ENCODE measurements at regions not wholly inside any gene's neighbourhood (a gene's known extent, or its start where the extent isn't known, plus 50 kb on each side); places are given as distances from the start of the nearest gene placed in this dataset.

DNA sequence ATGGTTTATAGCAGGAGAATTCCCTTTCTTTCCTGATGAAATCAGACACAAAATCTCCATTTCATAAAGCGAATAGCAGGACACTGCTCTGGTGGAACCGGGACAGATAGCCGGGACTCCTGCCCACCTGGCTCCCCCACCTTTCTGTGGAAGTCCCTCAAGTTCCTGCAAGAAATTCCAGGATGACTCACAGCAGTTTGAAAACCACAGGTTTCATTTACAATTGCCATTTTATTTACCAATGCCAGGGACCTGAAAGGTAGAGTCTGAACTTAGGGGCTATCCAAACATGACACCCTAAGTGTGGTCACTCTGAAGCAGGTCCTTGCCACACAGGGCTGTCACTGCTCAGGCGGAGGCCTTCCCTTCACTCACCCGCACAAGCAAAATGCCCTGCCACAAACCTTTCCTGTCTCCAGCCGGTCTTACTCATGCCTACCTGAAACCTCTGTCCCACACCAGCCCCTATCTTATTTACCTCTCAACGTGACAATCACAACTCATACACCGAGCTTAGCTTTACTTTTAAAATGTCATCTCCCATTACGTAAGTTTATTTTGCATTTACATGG is 63.3 kb upstream of the TAF1L start:
- DNase-seq = no peak

DNA sequence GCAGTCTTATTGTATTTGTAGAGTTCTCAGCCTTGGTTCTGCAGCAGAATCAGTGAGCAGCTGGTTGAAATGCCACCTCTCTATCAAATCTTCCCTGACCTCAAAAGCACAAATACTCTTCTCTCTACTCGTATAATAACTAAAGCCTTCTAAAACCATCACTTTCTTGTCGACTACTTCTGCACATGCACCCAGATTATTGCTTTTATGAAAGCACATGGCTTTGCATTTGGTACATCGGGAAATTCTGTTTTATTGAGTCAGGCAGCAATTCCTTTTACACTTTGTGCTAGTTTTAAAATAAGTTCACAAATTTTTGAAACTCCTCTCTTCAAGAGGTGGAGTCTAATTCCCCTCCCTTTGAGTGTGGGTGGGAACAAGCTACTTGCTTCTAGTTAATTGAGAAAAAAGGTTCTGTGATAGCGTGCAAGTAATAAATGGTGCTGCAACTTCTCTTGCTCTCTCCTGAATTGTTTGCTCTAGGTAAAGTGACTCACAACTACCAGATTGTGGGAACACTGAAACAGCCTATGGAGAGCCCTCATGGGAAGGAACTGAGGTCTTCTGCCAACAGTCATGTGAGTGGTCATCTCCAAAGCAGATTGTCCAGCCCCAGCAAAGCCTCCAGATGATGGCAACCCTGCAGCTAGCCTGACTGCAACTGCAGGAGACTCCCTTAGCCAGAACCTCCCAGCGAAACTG is 66.0 kb upstream of the TAF1L start:
- no peak for DNase-seq

DNA sequence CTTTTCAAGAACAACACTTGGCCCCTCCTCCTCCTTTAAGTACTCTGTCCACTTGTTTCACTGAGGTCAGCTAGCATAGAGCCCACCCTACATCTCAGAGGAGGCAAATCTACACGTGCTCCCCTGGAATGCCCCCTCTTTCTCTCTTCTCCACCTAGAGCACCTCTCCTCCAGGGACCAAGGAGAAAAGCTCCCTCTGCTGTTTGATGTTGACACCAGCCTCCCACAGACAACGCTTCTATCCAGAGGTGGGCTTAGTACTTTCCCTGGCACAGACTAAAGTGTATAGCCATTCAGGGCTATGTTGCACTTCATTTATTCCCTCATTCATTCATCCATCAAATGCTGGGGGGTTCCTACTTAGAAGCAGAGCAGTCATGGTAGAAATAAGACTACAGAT is 68.2 kb upstream of the TAF1L start:
- peak; percentile 14 for DNase-seq

DNA sequence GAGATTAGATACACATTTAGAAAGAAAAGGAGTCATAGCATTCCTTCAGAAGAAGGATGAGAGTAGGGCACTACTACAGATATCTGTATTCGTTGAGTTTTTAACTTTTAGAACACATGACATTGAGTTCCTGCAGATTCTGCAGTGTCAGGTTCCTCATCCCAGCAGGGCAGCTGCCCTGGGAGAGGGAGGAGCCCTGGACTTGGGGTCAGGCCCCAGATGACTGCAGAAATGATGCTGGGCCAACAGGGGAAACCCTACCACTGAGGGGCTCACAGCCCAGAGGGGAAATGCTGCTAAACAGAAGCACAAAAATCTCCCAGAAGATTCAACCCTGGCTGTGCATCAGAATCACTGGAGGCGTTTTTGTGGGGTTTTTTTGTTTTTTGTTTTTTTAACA is 68.9 kb upstream of the TAF1L start:
- no peak for DNase-seq

DNA sequence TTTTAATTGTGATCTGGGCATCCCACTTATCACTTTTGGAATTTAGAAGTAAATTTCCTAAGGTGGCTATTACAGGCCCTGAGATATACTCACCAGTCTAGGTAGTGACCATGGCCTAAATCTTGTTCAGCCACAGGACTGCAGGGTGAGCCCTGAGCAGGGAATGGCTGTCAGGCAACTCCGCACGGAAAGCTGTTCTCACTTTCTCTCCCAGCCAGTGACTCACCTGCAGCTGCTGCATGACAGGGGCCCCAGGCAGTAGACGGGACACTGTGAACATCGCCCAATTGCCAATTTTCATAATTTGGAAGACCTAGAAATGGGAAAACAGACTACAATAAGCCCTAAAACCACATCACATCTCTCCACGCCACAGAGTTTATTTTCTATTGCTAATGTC is 69.6 kb upstream of the TAF1L start:
- no peak for DNase-seq

DNA sequence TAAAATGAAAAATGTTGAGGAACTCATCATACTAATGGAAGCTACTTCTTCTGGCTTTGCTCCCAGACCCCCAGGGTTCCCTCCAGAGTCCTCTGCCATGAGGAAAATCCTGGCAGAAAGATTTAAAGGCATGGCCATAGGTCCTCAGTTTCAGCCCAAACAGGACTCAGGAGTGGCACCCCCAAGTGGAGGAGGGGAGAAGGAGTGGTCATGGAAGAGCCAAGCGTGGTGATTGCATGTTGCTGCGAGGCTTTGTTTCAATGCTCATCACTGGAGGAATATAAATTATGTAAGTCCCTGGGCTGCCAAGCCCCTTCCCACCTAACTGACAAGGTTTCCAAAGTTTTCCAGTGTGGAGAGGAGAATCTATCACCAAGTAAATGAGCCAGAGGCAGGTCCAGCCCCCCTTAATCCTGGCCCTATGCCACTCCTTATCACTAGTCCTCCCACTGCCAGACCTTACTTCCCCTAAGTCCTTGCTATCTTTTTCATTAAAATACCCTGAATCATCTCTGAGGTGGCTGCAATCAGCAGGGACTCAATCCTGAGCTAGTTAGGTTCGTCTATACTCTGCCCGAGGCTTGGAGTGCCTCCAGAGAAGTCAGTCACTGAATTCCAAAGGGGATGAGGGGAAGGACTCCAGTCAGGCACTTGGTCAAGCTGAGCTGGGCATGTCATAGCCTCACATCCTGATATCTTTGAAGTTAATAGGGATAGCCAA is 70.7 kb upstream of the TAF1L start:
- peak; percentile 10 for DNase-seq

DNA sequence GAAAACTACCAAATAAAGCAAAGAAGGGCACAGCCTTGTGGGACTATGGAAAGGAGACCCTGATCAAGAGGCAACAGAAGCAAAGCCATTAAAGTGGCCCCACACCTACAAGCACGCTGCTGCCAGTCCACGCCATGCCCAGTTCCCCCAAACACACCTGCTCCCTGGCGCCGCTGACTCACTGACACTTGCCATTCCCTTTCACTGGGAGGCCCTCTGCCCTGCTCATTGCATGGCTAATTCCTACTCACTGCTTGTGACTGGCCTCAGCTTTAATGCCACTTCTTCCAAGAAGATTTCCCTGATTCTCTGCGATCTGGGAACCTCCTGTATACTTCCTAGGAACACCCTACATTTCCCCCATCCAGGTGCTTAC is 71.2 kb upstream of the TAF1L start:
- no peak for DNase-seq

DNA sequence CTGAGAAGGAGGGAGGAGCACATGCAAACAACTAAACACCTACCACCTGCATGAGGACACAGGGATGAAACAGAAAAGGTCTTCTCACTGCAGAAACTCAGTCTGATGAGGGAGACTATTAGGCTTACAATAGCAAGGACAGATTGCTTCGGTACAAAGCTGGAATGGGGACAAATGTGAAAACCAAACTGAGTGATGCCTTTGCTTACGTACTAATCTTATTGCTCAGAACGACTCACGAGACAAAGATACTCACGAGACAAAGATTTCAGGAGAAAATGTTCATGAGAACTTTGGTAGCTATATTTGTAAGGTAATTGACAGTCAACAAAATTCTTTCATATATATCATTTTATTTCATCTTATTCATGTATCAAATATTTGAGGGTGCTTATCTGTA is 71.9 kb upstream of the TAF1L start:
- DNase-seq = no peak

DNA sequence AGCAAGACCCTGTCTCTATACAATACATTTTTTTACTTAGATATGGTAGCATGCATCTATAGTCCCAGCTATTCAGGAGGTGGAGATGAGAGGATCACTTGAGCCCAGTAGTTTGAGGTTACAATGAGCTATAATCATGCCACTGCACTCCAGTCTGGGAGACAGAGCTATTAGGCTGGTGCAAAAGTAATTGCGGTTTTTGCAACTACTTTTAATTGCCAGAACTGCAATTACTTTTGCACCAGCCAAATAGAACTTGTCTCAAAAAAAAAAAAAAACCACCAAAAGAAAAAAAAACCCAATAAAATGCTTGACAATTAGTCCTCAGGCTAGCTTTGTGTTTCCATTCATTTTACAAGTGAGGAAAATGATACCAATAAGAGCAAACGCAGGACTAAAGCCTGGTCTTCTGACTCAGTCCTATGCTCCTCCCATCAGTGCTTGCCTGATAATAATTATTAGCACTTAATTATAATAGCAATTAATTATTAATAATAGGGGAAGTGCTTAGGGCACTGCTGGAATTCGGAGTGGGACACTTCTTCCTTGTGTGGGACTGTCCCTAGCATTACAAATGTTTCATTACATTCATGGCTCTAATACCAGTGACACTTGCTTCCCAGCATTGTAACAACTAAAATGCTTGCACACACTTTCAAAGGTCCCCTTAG is 73.1 kb upstream of the TAF1L start:
- DNase-seq = no peak

DNA sequence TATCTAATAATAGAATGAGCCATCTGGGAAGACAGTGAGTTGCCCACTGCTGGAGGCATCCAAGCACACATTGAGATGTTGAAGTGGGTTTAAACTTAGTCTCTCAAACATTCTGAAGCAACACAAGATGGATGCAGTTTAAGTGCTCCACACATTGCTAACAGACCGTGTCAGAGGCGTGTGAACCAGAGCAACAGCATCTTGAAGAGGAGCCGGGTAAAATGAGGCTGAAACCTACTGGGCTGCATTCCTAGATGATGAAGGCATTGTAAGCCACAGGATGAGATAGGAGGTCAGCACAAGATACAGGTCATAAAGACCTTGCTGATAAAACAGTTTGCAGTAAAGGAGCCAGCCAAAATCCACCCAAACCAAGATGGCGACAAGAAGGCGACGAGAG is 73.5 kb upstream of the TMEM215 start:
- no peak for DNase-seq

DNA sequence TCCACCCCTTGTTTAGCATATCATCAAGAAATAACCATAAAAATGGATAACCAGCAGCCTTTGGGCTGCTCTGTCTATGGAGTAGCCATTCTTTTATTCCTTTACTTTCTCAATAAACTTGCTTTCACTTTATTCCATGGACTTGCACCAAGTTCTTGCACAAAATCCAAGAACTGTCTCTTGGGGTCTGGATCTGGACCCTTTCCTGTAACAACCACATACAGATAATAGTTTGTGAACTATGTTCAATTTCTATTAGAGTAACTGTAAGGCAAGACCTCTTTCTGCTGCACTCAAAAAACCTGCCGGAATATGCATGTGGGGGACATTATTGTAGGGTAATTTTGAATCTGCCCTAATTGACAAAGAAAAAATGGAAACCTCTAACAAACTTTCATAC is 66.9 kb upstream of the TMEM215 start:
- DNase-seq = no peak

DNA sequence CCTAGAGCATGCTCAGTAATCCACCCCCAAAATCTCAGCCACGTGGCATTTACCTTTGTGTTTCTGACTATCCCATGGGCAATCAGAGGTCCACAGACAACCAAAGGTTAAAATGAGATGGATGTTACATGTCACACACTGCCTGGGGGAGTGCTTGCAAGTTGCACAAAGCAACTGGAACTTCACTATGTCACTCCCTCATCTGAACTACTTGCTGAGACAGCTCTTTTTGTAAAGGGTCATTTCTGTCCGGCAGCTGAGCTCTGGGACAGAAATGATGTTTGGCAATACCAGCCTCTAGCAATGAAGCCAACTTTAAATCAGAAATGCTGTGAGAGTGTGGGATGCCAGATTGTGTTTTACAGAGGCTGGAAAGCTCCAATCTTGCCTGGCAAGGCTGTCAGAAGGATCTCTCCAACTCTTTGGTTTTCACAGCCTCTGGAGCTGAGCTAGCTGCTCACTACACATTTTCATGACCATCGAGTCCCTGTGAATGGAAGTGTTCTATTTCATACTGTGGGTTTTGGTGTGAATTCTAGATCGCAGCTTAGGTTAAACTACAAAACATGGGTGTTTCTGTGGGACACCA is 66.3 kb upstream of the TMEM215 start:
- DNase-seq = no peak

DNA sequence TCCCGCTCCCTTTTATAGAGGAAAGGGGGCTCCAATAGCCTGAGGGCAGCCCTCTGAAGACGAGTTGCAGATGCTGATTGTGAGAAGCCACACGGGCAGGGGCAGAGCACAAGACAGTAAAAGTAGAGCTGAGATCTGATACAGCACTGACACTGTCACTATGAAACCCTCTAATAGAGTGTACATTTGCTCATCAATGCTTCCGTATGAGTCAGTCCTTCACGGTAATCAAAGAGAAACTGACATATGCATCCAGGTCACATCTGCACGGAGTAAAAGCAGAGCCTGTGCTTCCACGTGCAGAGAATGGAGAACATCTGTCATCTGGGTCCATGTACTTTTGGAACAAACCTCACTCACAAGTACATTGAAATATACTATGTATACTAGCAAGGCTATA is 60.6 kb upstream of the TMEM215 start:
- no peak for DNase-seq

DNA sequence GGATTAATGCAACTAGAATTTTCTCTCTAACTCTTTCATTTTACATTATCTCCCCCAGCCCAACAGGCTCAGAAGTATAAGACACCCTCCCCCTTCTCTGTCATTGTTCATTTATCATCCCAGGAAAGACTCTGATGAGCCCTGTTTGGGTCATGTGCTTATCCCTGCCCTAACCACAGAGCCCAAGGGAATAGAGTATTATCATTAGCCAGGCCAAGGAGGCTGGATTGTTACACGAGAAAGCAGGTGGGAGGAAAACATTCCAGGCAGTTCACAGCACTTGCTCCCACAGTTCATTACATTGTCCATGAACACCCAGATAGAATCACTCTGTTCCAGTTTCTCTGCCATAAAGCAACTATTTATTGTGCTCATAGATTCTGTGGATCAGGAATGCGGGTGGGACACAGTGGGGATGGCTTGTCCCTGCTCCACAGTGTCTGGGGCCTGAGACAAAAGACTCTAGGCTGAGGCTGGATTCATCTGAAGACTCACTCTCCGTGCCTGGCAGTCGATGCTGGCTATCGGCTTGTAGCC is 59.5 kb upstream of the TMEM215 start:
- DNase-seq = no peak

DNA sequence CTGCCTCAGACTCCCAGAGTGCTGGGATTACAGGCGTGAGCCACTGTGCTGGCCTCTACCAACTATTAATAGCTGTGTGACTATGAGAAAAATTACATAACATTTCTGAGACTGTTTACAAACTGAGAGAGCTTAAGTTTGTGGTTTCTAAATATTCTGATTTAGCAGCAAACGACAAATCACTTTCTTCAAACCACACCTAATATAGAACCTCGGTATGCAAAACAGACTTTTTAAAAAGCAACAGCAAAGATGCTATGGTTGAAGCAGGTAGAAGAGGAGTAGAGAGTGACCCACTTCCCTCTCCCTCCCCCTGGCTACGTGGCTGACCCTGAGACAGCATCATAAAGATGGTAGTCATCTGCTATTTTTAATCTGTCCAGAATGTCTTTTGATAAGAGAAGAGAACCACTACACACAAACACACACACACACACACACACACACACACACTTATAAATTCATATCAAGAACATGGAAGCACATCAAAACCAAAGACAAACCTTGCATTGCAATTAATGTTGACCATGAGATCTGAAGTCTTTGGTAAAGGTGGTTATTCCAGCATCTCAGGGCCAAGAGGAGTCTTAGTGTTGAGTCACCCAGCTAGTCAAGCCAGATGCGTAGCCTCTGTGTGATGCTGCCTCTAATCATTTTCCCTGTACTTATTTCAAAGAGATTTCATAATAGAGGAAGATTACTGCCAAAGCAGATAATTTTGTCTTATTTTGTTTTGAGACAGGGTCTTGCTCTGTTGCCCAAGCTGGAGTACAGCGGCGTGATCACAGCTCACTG is 58.1 kb upstream of the TMEM215 start:
- DNase-seq = no peak

DNA sequence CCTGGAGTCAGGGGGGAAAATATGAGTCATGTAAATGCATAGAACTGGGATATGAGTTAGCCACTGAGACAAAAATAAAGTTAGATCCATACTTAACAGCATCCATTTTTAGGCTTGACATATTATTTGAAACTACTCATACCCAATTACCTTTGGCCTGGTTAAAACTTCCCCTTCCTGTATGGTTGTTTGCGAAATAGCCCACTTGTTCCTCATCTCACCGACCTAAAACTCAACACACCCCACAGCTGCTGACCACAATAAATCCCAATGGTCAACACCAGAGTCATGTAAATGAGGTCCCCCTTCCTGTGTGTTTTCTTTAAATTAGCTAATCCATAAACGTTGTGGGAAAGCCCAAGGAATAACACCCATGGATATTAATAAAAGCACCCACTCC is 55.2 kb upstream of the TMEM215 start:
- peak; percentile 29 for DNase-seq
